ENCODE measurements at regions not wholly inside any gene's neighbourhood (a gene's known extent, or its start where the extent isn't known, plus 50 kb on each side); places are given as distances from the start of the nearest gene placed in this dataset.
A peak's percentile ranks its signal among the peaks of the same experiment; 100 is the strongest.

GRCh38 chr14:94833633-94834032 lies 63.7 kb upstream of the GSC start:
- no peak for DNase-seq
- no peak for TF ChIP-seq CTCF (IDR thresholded peaks at IDR 0.05)
- H3K27ac ChIP-seq, result no peak overlapping the region
- no peaks in the 10 kb centered on the region for H3K36me3 ChIP-seq
- intact Hi-C loops (cut with DNase I), result no loop called here
- H3K9me3 ChIP-seq, result no peaks in the 10 kb centered on the region
- H3K27me3 ChIP-seq, result no peaks in the 10 kb centered on the region
- no peak overlapping the region for H3K4me3 ChIP-seq
- ATAC-seq, result no peak
- no peaks in the 10 kb centered on the region for H3K4me1 ChIP-seq

DNA sequence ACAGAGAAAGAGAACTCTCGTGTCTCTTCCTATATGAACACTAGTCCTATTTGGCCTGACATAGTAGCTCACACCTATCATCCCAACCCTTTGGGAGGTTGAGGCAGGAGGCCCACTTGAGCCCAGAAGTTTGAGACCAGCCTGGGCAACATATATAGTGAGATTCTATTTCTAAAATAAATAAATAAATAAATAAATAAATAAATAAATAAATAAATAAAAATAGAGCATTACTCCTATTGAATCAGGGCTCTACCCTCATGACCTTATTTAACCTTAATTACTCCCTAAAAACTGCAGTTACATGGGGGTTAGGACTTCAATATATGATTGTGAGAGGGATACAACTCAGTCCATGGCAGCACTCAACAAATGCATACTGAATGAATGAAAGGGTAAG lies 61.2 kb upstream of the GSC start:
- Histone ChIP-seq H3K27me3 (no peaks in the 10 kb centered on the region), H3K4me1 (no peaks in the 10 kb centered on the region), H3K9me3 (no peaks in the 10 kb centered on the region), H3K4me3 (no peak overlapping the region), H3K27ac (no peak overlapping the region), H3K36me3 (no peaks in the 10 kb centered on the region)
- intact Hi-C loops (cut with DNase I), result no loop called here
- DNase-seq (no peak), ATAC-seq (no peak)
- no peak for TF ChIP-seq CTCF (IDR thresholded peaks at IDR 0.05)

- TF ChIP-seq CTCF (IDR thresholded peaks at IDR 0.05), result no peak
- H3K36me3 ChIP-seq, result no peaks in the 10 kb centered on the region
- intact Hi-C loops (cut with DNase I), result no loop called here
- no peaks in the 10 kb centered on the region for H3K27me3 ChIP-seq
- DNase-seq, result peak; percentile 8
- no peak overlapping the region for H3K27ac ChIP-seq
- no peak overlapping the region for H3K4me3 ChIP-seq
- no peaks in the 10 kb centered on the region for H3K9me3 ChIP-seq
- ATAC-seq, result no peak
- H3K4me1 ChIP-seq, result no peaks in the 10 kb centered on the region
These were observed 58.0 kb upstream of the GSC start for GRCh38 chr14:94827711-94828447.

DNA sequence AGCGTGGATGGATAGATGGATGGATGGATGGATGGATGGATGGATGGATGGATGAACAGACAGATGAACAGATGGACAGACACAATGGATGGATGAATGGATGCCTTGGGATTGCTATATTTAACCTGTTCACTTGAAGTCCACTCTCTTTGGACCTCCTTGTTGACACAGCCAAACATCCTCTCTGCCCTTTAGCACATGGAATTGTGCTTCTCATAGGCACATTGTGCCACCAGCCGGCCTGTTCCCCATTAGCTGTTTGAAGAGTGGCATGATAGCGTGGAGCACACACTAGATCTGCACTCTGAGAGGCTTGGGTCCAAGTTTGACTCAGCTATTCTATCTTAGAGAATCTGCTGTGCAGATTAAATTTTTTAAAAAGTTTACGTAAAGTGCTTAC lies 56.9 kb upstream of the GSC start:
- DNase-seq (peak; percentile 6), ATAC-seq (no peak)
- Histone ChIP-seq H3K27ac (no peak overlapping the region), H3K4me1 (no peaks in the 10 kb centered on the region), H3K4me3 (no peak overlapping the region), H3K36me3 (no peaks in the 10 kb centered on the region), H3K9me3 (no peaks in the 10 kb centered on the region), H3K27me3 (no peaks in the 10 kb centered on the region)
- TF ChIP-seq CTCF (IDR thresholded peaks at IDR 0.05), result no peak
- intact Hi-C loops (cut with DNase I), result no loop called here

GRCh38 chr14:94823556-94824341 lies 53.8 kb upstream of the GSC start:
- DNase-seq, result no peak
- H3K36me3 ChIP-seq, result no peaks in the 10 kb centered on the region
- intact Hi-C loops (cut with DNase I), result no loop called here
- no peak overlapping the region for H3K27ac ChIP-seq
- H3K27me3 ChIP-seq, result no peaks in the 10 kb centered on the region
- H3K9me3 ChIP-seq, result no peaks in the 10 kb centered on the region
- TF ChIP-seq CTCF (IDR thresholded peaks at IDR 0.05), result no peak
- no peaks in the 10 kb centered on the region for H3K4me1 ChIP-seq
- no peak overlapping the region for H3K4me3 ChIP-seq
- ATAC-seq, result no peak
